ENCODE measurements at regions not wholly inside any gene's neighbourhood (a gene's known extent, or its start where the extent isn't known, plus 50 kb on each side); places are given as distances from the start of the nearest gene placed in this dataset.
"Not testable (repeated sequence)": the region's sequence is repeated elsewhere in the genome, so short reads cannot be mapped to it uniquely, and the experiment has no call there.

DNA sequence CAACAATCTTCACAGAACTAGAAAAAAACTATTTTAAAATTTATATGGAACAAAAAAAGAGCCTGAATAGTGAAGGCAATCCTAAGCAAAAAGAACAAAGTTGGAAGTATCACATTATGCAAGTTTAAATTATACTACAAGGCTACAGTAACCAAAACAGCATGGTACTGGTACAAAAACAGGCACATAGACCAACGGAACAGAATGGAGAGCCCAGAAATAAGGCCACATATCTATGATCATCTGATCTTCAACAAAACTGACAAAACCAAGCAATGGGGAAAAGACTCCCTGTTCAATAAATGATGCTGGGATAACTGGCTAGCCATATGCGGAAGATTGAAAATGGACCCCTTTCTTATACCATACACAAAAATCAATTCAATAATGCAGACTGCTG lies 74.4 kb upstream of the RTN4 start:
- H3K9me2 ChIP-seq (replicated peaks; ENCODE audit: insufficient read depth, low read length); H3K4me3 ChIP-seq (ENCODE audit: low read length); DNase-seq; H3K36me3 ChIP-seq (ENCODE audit: insufficient read depth, low read length); H3K9ac ChIP-seq (ENCODE audit: low read length); H4K20me1 ChIP-seq (ENCODE audit: insufficient read depth, low read depth, low read length); H3K4me2 ChIP-seq (ENCODE audit: low read depth, low read length, poor library complexity, severe bottlenecking); H2AFZ ChIP-seq (ENCODE audit: low read length); H3K9me3 ChIP-seq (ENCODE audit: low read length); H3K27me3 ChIP-seq (ENCODE audit: low read length); H3K79me2 ChIP-seq (ENCODE audit: low read length): not testable (repeated sequence)
- peaks cover 48% of the 10 kb centered on the region for H3K4me1 ChIP-seq (ENCODE audit: low read length)
- peak overlapping the region; percentile 84; the same call in 1 of the 2 replicates for H3K27ac ChIP-seq (ENCODE audit: low read length)

DNA sequence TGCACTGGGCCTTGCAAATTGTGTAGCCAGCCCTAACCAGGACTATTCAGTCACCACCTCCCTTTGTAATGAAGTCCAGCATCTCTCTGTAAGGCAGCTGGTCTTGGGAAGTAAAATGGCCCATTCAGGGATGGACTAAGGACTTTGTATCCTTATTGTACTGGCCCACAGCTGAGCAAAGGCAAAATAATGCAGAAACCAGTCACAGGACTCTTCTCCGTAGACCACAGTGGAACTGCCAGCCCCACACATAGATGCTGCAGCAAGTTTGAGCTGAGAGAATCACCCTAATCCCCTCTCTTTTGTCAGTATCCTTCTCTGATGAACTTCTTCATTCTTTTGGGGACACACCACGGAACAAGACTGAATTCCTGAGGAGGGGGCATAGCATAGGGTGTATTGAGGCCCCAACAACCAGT lies 73.6 kb upstream of the RTN4 start:
- DNase-seq, result peak; percentile 77
- Histone ChIP-seq H3K4me3 (ENCODE audit: low read length) (peak overlapping the region; percentile 29), H3K9me2 (replicated peaks; ENCODE audit: insufficient read depth, low read length) (no peaks in the 10 kb centered on the region), H3K36me3 (ENCODE audit: insufficient read depth, low read length) (no peaks in the 10 kb centered on the region), H2AFZ (ENCODE audit: low read length) (peak overlapping the region; percentile 22; the same call in 1 of the 2 replicates), H3K9me3 (ENCODE audit: low read length) (no peaks in the 10 kb centered on the region), H3K9ac (ENCODE audit: low read length) (peak overlapping the region; percentile 51), H3K79me2 (ENCODE audit: low read length) (no peaks in the 10 kb centered on the region), H3K4me1 (ENCODE audit: low read length) (peaks cover 56% of the 10 kb centered on the region), H3K27me3 (ENCODE audit: low read length) (no peaks in the 10 kb centered on the region), H4K20me1 (ENCODE audit: insufficient read depth, low read depth, low read length) (no peaks in the 10 kb centered on the region), H3K4me2 (ENCODE audit: low read depth, low read length, poor library complexity, severe bottlenecking) (peak overlapping the region; percentile 53), H3K27ac (ENCODE audit: low read length) (peak overlapping the region; percentile 84)

DNA sequence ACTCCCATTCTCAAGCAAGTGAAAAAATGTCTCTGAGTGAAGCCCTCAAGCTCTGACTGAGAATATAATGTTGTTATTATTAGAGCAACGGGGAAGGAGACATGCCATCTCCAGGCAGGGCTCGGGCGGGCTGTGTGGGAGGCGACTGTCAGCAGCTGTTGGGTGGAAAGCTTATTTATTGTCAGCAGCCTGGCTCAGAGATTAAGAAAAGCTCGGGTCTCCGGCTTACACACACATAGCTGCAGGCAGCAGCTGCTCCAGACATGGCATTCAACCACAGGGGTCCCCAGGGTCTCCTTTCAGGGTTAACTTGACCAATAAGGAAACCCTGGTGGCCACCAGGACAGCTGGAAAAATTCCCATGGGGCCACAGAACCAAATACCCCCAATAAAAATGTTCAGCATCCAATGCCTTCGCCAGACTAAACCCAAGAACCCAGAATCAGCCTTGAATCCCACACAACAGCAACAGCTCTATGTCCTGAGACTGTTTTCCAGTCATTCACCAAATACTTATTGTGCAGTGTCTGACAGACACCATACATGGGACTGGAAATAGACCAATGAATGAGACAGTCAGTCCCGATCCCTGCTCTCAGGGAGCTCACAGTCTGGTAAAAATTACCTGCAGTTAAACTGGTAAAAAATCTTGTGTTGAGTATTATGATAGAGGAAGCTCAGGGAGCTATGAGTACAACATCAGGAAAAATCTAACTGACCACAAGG lies 70.5 kb upstream of the RTN4 start:
- Histone ChIP-seq H3K9me2 (replicated peaks; ENCODE audit: insufficient read depth, low read length) (no peaks in the 10 kb centered on the region), H4K20me1 (ENCODE audit: insufficient read depth, low read depth, low read length) (no peaks in the 10 kb centered on the region), H3K9ac (ENCODE audit: low read length) (no peak overlapping the region; the same call in 1 of the 2 replicates), H3K27ac (ENCODE audit: low read length) (no peak overlapping the region), H3K27me3 (ENCODE audit: low read length) (no peaks in the 10 kb centered on the region), H3K4me2 (ENCODE audit: low read depth, low read length, poor library complexity, severe bottlenecking) (peak overlapping the region; percentile 40), H3K4me1 (ENCODE audit: low read length) (peaks cover 73% of the 10 kb centered on the region), H3K36me3 (ENCODE audit: insufficient read depth, low read length) (no peaks in the 10 kb centered on the region), H2AFZ (ENCODE audit: low read length) (peak overlapping the region; percentile 39; the same call in 1 of the 2 replicates), H3K4me3 (ENCODE audit: low read length) (no peak overlapping the region), H3K79me2 (ENCODE audit: low read length) (no peaks in the 10 kb centered on the region), H3K9me3 (ENCODE audit: low read length) (no peaks in the 10 kb centered on the region)
- no peak for DNase-seq

- H2AFZ ChIP-seq (ENCODE audit: low read length), result peak overlapping the region; percentile 39; the same call in 1 of the 2 replicates
Measured at GRCh38 chr2:55119711-55120487, 69.6 kb upstream of the RTN4 start.

GRCh38 chr2:55118643-55119083 lies 68.4 kb upstream of the RTN4 start:
- Histone ChIP-seq H3K27me3 (ENCODE audit: low read length) (no peaks in the 10 kb centered on the region), H3K4me2 (ENCODE audit: low read depth, low read length, poor library complexity, severe bottlenecking) (peak overlapping the region; percentile 67), H3K9me3 (ENCODE audit: low read length) (no peaks in the 10 kb centered on the region), H3K4me3 (ENCODE audit: low read length) (peak overlapping the region; percentile 34; the same call in 1 of the 2 replicates), H3K79me2 (ENCODE audit: low read length) (no peaks in the 10 kb centered on the region), H3K9ac (ENCODE audit: low read length) (peak overlapping the region; percentile 28), H2AFZ (ENCODE audit: low read length) (peak overlapping the region; percentile 71), H3K9me2 (replicated peaks; ENCODE audit: insufficient read depth, low read length) (no peaks in the 10 kb centered on the region), H3K27ac (ENCODE audit: low read length) (peak overlapping the region; percentile 5; the same call in 1 of the 2 replicates), H3K4me1 (ENCODE audit: low read length) (peaks cover 65% of the 10 kb centered on the region), H4K20me1 (ENCODE audit: insufficient read depth, low read depth, low read length) (no peaks in the 10 kb centered on the region), H3K36me3 (ENCODE audit: insufficient read depth, low read length) (no peaks in the 10 kb centered on the region)
- DNase-seq, result peak; percentile 65

More at GRCh38 chr2:55119711-55120487, 69.6 kb upstream of the RTN4 start:
- peak overlapping the region; percentile 28 for H3K9ac ChIP-seq (ENCODE audit: low read length)
- no peak for DNase-seq
- no peaks in the 10 kb centered on the region for H3K36me3 ChIP-seq (ENCODE audit: insufficient read depth, low read length)
- peaks cover 73% of the 10 kb centered on the region for H3K4me1 ChIP-seq (ENCODE audit: low read length)
- H3K27me3 ChIP-seq (ENCODE audit: low read length), result no peaks in the 10 kb centered on the region
- no peaks in the 10 kb centered on the region for H3K9me3 ChIP-seq (ENCODE audit: low read length)
- H3K4me3 ChIP-seq (ENCODE audit: low read length), result peak overlapping the region; percentile 34; the same call in 1 of the 2 replicates
- no peak overlapping the region for H3K27ac ChIP-seq (ENCODE audit: low read length)
- H4K20me1 ChIP-seq (ENCODE audit: insufficient read depth, low read depth, low read length), result no peaks in the 10 kb centered on the region
- H3K4me2 ChIP-seq (ENCODE audit: low read depth, low read length, poor library complexity, severe bottlenecking), result peak overlapping the region; percentile 67
- no peaks in the 10 kb centered on the region for H3K79me2 ChIP-seq (ENCODE audit: low read length)
- H3K9me2 ChIP-seq (replicated peaks; ENCODE audit: insufficient read depth, low read length), result no peaks in the 10 kb centered on the region

DNA sequence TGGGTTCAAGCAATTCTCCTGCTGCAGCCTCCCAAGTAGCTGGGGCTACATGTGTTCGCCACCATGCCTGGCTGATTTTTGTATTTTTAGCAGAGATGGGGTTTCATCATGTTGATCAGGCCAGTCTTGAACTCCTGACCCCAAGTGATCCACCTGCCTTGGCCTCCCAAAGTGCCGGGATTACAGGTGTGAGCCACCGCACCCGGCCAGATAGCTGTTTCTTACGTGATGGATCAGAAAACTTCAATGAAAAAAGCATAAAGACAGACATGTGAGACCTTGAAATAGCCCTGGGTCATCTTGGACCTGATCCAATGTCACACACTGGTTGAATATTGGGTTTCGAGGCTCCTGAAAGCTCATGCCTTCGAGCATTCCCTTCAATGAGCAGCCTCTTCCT lies 66.7 kb upstream of the RTN4 start:
- Histone ChIP-seq H3K9ac (ENCODE audit: low read length) (no peak overlapping the region), H3K9me2 (replicated peaks; ENCODE audit: insufficient read depth, low read length) (no peaks in the 10 kb centered on the region), H3K27me3 (ENCODE audit: low read length) (no peaks in the 10 kb centered on the region), H3K27ac (ENCODE audit: low read length) (no peak overlapping the region), H2AFZ (ENCODE audit: low read length) (no peak overlapping the region), H3K4me3 (ENCODE audit: low read length) (no peak overlapping the region), H4K20me1 (ENCODE audit: insufficient read depth, low read depth, low read length) (no peaks in the 10 kb centered on the region), H3K36me3 (ENCODE audit: insufficient read depth, low read length) (no peaks in the 10 kb centered on the region), H3K79me2 (ENCODE audit: low read length) (no peaks in the 10 kb centered on the region), H3K4me2 (ENCODE audit: low read depth, low read length, poor library complexity, severe bottlenecking) (no peak overlapping the region), H3K4me1 (ENCODE audit: low read length) (peaks cover 59% of the 10 kb centered on the region), H3K9me3 (ENCODE audit: low read length) (no peaks in the 10 kb centered on the region)
- no peak for DNase-seq

- Histone ChIP-seq H2AFZ (ENCODE audit: low read length) (no peak overlapping the region), H4K20me1 (ENCODE audit: insufficient read depth, low read depth, low read length) (no peaks in the 10 kb centered on the region), H3K27me3 (ENCODE audit: low read length) (no peaks in the 10 kb centered on the region), H3K4me2 (ENCODE audit: low read depth, low read length, poor library complexity, severe bottlenecking) (no peak overlapping the region), H3K9ac (ENCODE audit: low read length) (no peak overlapping the region), H3K4me1 (ENCODE audit: low read length) (peaks cover 55% of the 10 kb centered on the region), H3K4me3 (ENCODE audit: low read length) (no peak overlapping the region), H3K9me3 (ENCODE audit: low read length) (no peaks in the 10 kb centered on the region), H3K79me2 (ENCODE audit: low read length) (no peaks in the 10 kb centered on the region), H3K27ac (ENCODE audit: low read length) (no peak overlapping the region), H3K36me3 (ENCODE audit: insufficient read depth, low read length) (no peaks in the 10 kb centered on the region), H3K9me2 (replicated peaks; ENCODE audit: insufficient read depth, low read length) (no peaks in the 10 kb centered on the region)
- no peak for DNase-seq
Measured at GRCh38 chr2:55116598-55116964, 66.3 kb upstream of the RTN4 start.
